Astrocyte (in vitro differentiated cells and primary cell): ENCODE measurements at regions not wholly inside any gene's neighbourhood (a gene's known extent, or its start where the extent isn't known, plus 50 kb on each side); places are given as distances from the start of the nearest gene placed in this dataset.
A peak's percentile ranks its signal among the peaks of the same experiment; 100 is the strongest.

Experiments used
- DNase-seq: peaks from one replicate; pipeline ENCODE4 v3.0.0-alpha.2; 2010; ENCODE audit warnings: low read depth
- FAIRE-seq: peaks from 2 replicates; lab custom pipeline; 2011; peaks lifted over from hg19 to GRCh38; lab: Jason Lieb, UNC
- H2AFZ ChIP-seq: 2 replicates; pipeline ENCODE4 v1.6.0; 2012; ENCODE audit warnings: low read depth, low read length, inconsistent platforms
- H3K27ac ChIP-seq: 2 replicates; pipeline ENCODE4 v1.5.1; 2011; ENCODE audit warnings: low read depth, low read length, inconsistent platforms
- H3K27me3 ChIP-seq: 2 replicates; pipeline ENCODE4 v1.6.0; 2011; ENCODE audit warnings: low read length, inconsistent platforms; ENCODE audit not compliant: insufficient read depth
- H3K36me3 ChIP-seq: 2 replicates; pipeline ENCODE4 v1.5.1; 2011; ENCODE audit warnings: low read length, inconsistent platforms; ENCODE audit not compliant: insufficient read depth
- H3K4me1 ChIP-seq: 2 replicates; pipeline ENCODE4 v1.5.1; 2011; ENCODE audit warnings: low read length, inconsistent platforms; ENCODE audit not compliant: insufficient read depth
- H3K4me2 ChIP-seq: 2 replicates; pipeline ENCODE4 v1.6.0; 2012; ENCODE audit warnings: low read length, inconsistent platforms
- H3K4me3 ChIP-seq: 2 replicates; pipeline ENCODE4 v1.5.1; 2011; ENCODE audit warnings: low read depth, mild to moderate bottlenecking, low read length, inconsistent platforms; ENCODE audit not compliant: insufficient read depth
- H3K79me2 ChIP-seq: 2 replicates; pipeline ENCODE4 v1.6.0; 2012; ENCODE audit warnings: mild to moderate bottlenecking, low read length, inconsistent platforms; ENCODE audit not compliant: insufficient read depth
- H3K9ac ChIP-seq: 2 replicates; pipeline ENCODE4 v1.6.0; 2012; ENCODE audit warnings: mild to moderate bottlenecking, low read length, inconsistent platforms
- H3K9me3 ChIP-seq: 2 replicates; pipeline ENCODE4 v1.5.1; 2012; ENCODE audit warnings: low read depth, mild to moderate bottlenecking, low read length, inconsistent platforms; ENCODE audit not compliant: insufficient read depth
- H4K20me1 ChIP-seq: 2 replicates; pipeline ENCODE4 v1.6.0; 2012; ENCODE audit warnings: low read length, inconsistent platforms; ENCODE audit not compliant: insufficient read depth
- H3K27ac Mint-ChIP-seq: one replicate; pipeline ENCODE4 v1.8.0; 2021; ENCODE audit warnings: mild to moderate bottlenecking, mixed read lengths; ENCODE audit not compliant: unreplicated experiment
- H3K27me3 Mint-ChIP-seq: one replicate; pipeline ENCODE4 v1.8.0; 2021; ENCODE audit warnings: low read depth, mixed read lengths; ENCODE audit not compliant: unreplicated experiment
- H3K36me3 Mint-ChIP-seq: one replicate; pipeline ENCODE4 v1.8.0; 2021; ENCODE audit warnings: low read depth, mixed read lengths; ENCODE audit not compliant: unreplicated experiment
- H3K4me1 Mint-ChIP-seq: one replicate; pipeline ENCODE4 v1.8.0; 2021; ENCODE audit warnings: low read depth, mixed read lengths; ENCODE audit not compliant: unreplicated experiment
- H3K4me3 Mint-ChIP-seq: one replicate; pipeline ENCODE4 v1.8.0; 2021; ENCODE audit warnings: mild to moderate bottlenecking, moderate library complexity, mixed read lengths; ENCODE audit not compliant: unreplicated experiment
- H3K9me3 Mint-ChIP-seq: one replicate; pipeline ENCODE4 v1.8.0; 2021; ENCODE audit warnings: mild to moderate bottlenecking, mixed read lengths; ENCODE audit not compliant: unreplicated experiment
- EZH2 ChIP-seq: IDR thresholded peaks from 2 replicates; pipeline ENCODE4 v1.6.1; 2012; ENCODE audit warnings: mild to moderate bottlenecking, low read length, inconsistent platforms; ENCODE audit not compliant: insufficient read depth
- TF ChIP-seq, protein P1 (sequence below): IDR thresholded peaks from 2 replicates; pipeline ENCODE4 v1.5.1; 2011; ENCODE audit warnings: low read depth, mild to moderate bottlenecking, inconsistent platforms, low read length, moderate library complexity; ENCODE audit not compliant: insufficient read depth

DNA sequence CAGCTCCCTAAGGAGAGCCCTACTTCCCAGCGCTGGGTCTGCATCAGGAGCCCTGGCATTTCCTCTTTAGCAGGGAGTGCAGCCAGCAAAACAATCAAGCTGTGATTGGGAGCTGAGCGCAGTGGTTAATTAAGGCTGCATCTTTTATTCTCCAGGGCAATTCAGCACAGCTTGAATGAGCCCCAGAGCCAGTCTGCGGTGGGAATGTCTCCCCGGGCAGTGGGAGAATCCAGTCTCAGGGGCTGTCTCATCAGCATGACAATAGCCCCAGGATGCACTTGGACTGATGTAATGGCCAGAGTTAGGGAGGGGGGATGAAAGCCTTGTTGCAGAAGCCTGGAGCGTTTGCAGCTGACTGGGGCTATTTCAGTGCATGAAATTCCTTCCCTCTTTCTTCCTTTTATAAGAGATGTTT is 292.6 kb upstream of the SOX9 start:
- Histone ChIP-seq H2AFZ (peak overlapping the region; percentile 14), H3K36me3 (no peaks in the 10 kb centered on the region), H3K9ac (no peak overlapping the region), H3K27me3 (no peaks in the 10 kb centered on the region), H4K20me1 (no peaks in the 10 kb centered on the region), H3K4me2 (no peak overlapping the region), H3K4me3 (no peak overlapping the region), H3K4me1 (no peaks in the 10 kb centered on the region), H3K79me2 (no peaks in the 10 kb centered on the region), H3K9me3 (no peaks in the 10 kb centered on the region), H3K27ac (no peak overlapping the region)
- Mint-ChIP-seq H3K4me1 (peaks cover 12% of the 10 kb centered on the region), H3K27ac (peak overlapping the region; percentile 30), H3K27me3 (no peaks in the 10 kb centered on the region), H3K9me3 (no peaks in the 10 kb centered on the region), H3K4me3 (no peak overlapping the region), H3K36me3 (no peaks in the 10 kb centered on the region)
- FAIRE-seq (no peak), DNase-seq (peak; percentile 75)
- TF ChIP-seq, protein P1, sequence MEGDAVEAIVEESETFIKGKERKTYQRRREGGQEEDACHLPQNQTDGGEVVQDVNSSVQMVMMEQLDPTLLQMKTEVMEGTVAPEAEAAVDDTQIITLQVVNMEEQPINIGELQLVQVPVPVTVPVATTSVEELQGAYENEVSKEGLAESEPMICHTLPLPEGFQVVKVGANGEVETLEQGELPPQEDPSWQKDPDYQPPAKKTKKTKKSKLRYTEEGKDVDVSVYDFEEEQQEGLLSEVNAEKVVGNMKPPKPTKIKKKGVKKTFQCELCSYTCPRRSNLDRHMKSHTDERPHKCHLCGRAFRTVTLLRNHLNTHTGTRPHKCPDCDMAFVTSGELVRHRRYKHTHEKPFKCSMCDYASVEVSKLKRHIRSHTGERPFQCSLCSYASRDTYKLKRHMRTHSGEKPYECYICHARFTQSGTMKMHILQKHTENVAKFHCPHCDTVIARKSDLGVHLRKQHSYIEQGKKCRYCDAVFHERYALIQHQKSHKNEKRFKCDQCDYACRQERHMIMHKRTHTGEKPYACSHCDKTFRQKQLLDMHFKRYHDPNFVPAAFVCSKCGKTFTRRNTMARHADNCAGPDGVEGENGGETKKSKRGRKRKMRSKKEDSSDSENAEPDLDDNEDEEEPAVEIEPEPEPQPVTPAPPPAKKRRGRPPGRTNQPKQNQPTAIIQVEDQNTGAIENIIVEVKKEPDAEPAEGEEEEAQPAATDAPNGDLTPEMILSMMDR = no peak
- TF ChIP-seq EZH2 = no peak

- H3K27ac ChIP-seq = no peak overlapping the region
- H3K27me3 Mint-ChIP-seq = no peaks in the 10 kb centered on the region
- DNase-seq = no peak
Observed at GRCh38 chr17:71830866-71831265, 290.0 kb upstream of the SOX9 start.

GRCh38 chr17:71842986-71843385 is 277.8 kb upstream of the SOX9 start:
- Histone ChIP-seq H3K4me1 (no peaks in the 10 kb centered on the region), H3K4me3 (no peak overlapping the region), H3K27ac (no peak overlapping the region), H3K9ac (no peak overlapping the region), H3K27me3 (no peaks in the 10 kb centered on the region), H3K4me2 (no peak overlapping the region), H2AFZ (no peak overlapping the region), H3K9me3 (no peaks in the 10 kb centered on the region), H3K79me2 (no peaks in the 10 kb centered on the region), H3K36me3 (no peaks in the 10 kb centered on the region), H4K20me1 (no peaks in the 10 kb centered on the region)
- no peak for TF ChIP-seq EZH2
- TF ChIP-seq, protein P1 = no peak
- Mint-ChIP-seq H3K36me3 (no peaks in the 10 kb centered on the region), H3K4me3 (no peak overlapping the region), H3K4me1 (no peaks in the 10 kb centered on the region), H3K27me3 (no peaks in the 10 kb centered on the region), H3K9me3 (no peaks in the 10 kb centered on the region), H3K27ac (no peak overlapping the region)
- no peak for DNase-seq
- FAIRE-seq = no peak

More at GRCh38 chr17:71830866-71831265, 290.0 kb upstream of the SOX9 start:
- H4K20me1 ChIP-seq = no peaks in the 10 kb centered on the region
- H3K9me3 ChIP-seq = no peaks in the 10 kb centered on the region
- no peak overlapping the region for H3K4me3 ChIP-seq
- Mint-ChIP-seq H3K27ac (no peak overlapping the region), H3K9me3 (no peaks in the 10 kb centered on the region), H3K4me1 (peaks cover 9% of the 10 kb centered on the region), H3K36me3 (no peaks in the 10 kb centered on the region), H3K4me3 (no peak overlapping the region)
- H3K79me2 ChIP-seq = no peaks in the 10 kb centered on the region
- H3K27me3 ChIP-seq = no peaks in the 10 kb centered on the region
- no peak for FAIRE-seq
- no peak overlapping the region for H3K9ac ChIP-seq
- no peak for TF ChIP-seq EZH2
- TF ChIP-seq, protein P1 = no peak
- peak overlapping the region; percentile 21 for H2AFZ ChIP-seq
- H3K36me3 ChIP-seq = no peaks in the 10 kb centered on the region
- no peak overlapping the region for H3K4me2 ChIP-seq
- H3K4me1 ChIP-seq = no peaks in the 10 kb centered on the region
